ENCODE measurements at regions not wholly inside any gene's neighbourhood (a gene's known extent, or its start where the extent isn't known, plus 50 kb on each side); places are given as distances from the start of the nearest gene placed in this dataset.

DNA sequence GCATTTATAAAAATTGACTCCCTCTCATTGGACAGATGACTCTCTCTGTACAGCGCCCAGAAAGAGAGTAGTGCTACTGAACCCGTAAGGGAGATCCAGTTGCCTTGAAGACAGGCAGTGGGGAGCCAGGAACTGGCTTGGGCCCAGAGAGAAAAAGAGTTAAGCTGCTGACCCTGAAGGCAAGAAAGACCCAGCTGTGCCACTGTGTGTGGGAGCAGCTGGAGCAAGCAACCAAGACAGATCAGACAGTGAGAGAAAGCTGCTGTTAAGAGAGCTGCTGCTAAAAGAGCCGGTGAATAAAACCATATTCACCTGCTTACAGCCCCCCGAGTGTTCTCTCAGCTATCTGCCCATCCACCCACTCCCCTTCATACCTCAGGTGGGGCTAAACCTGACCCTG lies 149.7 kb upstream of the ADAMTS16 start:
- Histone ChIP-seq H3K4ac (ENCODE audit: low read depth, low read length) (no peak overlapping the region), H2AK5ac (ENCODE audit: low read length) (no peak overlapping the region), H3K56ac (ENCODE audit: low read length) (no peak overlapping the region), H2BK5ac (ENCODE audit: low read length) (no peak overlapping the region), H3K23ac (ENCODE audit: low read length) (no peak overlapping the region), H4K5ac (ENCODE audit: low read length) (no peak overlapping the region), H3K9ac (ENCODE audit: low read length) (no peak overlapping the region), H3K4me1 (ENCODE audit: control insufficient read depth, low read depth, low read length) (no peaks in the 10 kb centered on the region), H4K8ac (ENCODE audit: low read depth, low read length) (no peak overlapping the region), H3K4me2 (ENCODE audit: low read length) (no peak overlapping the region), H3K36me3 (ENCODE audit: control insufficient read depth, insufficient read depth, low read length) (no peaks in the 10 kb centered on the region), H3K18ac (ENCODE audit: low read length) (no peak overlapping the region), H3K79me2 (ENCODE audit: control insufficient read depth, insufficient read depth, low read length) (no peaks in the 10 kb centered on the region), H3K4me3 (ENCODE audit: low read length) (no peak overlapping the region), H2BK15ac (replicated peaks; ENCODE audit: low read depth) (no peak overlapping the region), H3K79me1 (ENCODE audit: low read length) (no peaks in the 10 kb centered on the region), H2BK120ac (ENCODE audit: low read depth, low read length) (no peak overlapping the region), H3K27ac (ENCODE audit: low read depth, low read length) (no peak overlapping the region), H3K27me3 (ENCODE audit: insufficient read depth, low read length, poor library complexity) (no peaks in the 10 kb centered on the region)
- WGBS (ENCODE audit: extremely low coverage, insufficient coverage, low lambda C conversion rate) = no CpG with 5 or more reads among the region's 4 CpGs
- no peak for DNase-seq

DNA sequence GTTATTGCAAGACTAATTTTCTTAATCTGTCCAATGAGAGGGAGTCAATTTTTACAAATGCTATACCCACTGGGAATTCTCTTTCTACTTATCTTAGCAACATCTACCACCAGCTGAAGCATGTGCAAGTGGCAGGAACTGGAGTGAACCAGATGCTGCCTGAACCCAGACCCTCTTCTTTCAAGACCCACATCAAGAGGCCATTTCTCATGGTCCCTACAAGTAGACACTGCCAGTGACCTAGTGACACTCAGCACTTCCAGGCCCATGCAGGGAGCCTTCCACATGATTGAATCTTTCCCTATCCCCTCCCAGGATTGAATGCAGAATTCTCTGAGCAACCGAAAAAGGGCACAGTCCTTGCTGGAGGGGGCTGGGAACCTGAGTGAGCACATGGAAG lies 148.2 kb upstream of the ADAMTS16 start:
- Histone ChIP-seq H3K36me3 (ENCODE audit: control insufficient read depth, insufficient read depth, low read length) (no peaks in the 10 kb centered on the region), H2AK5ac (ENCODE audit: low read length) (no peak overlapping the region), H3K56ac (ENCODE audit: low read length) (no peak overlapping the region), H3K27me3 (ENCODE audit: insufficient read depth, low read length, poor library complexity) (no peaks in the 10 kb centered on the region), H3K4me2 (ENCODE audit: low read length) (no peak overlapping the region), H3K4me3 (ENCODE audit: low read length) (no peak overlapping the region), H4K5ac (ENCODE audit: low read length) (no peak overlapping the region), H2BK5ac (ENCODE audit: low read length) (no peak overlapping the region), H3K4ac (ENCODE audit: low read depth, low read length) (no peak overlapping the region), H3K79me2 (ENCODE audit: control insufficient read depth, insufficient read depth, low read length) (no peaks in the 10 kb centered on the region), H3K9ac (ENCODE audit: low read length) (no peak overlapping the region), H3K79me1 (ENCODE audit: low read length) (no peaks in the 10 kb centered on the region), H2BK15ac (replicated peaks; ENCODE audit: low read depth) (no peak overlapping the region), H3K27ac (ENCODE audit: low read depth, low read length) (no peak overlapping the region), H4K8ac (ENCODE audit: low read depth, low read length) (no peak overlapping the region), H2BK120ac (ENCODE audit: low read depth, low read length) (no peak overlapping the region), H3K18ac (ENCODE audit: low read length) (no peak overlapping the region), H3K23ac (ENCODE audit: low read length) (no peak overlapping the region), H3K4me1 (ENCODE audit: control insufficient read depth, low read depth, low read length) (no peaks in the 10 kb centered on the region)
- no peak for DNase-seq
- no CpG with 5 or more reads among the region's 1 CpG for WGBS (ENCODE audit: extremely low coverage, insufficient coverage, low lambda C conversion rate)

GRCh38 chr5:4995014-4995413 lies 145.1 kb upstream of the ADAMTS16 start:
- Histone ChIP-seq H2BK5ac (ENCODE audit: low read length) (no peak overlapping the region), H3K4me3 (ENCODE audit: low read length) (no peak overlapping the region), H4K5ac (ENCODE audit: low read length) (no peak overlapping the region), H2BK15ac (replicated peaks; ENCODE audit: low read depth) (no peak overlapping the region), H3K27me3 (ENCODE audit: insufficient read depth, low read length, poor library complexity) (no peaks in the 10 kb centered on the region), H4K8ac (ENCODE audit: low read depth, low read length) (no peak overlapping the region), H3K79me2 (ENCODE audit: control insufficient read depth, insufficient read depth, low read length) (no peaks in the 10 kb centered on the region), H3K56ac (ENCODE audit: low read length) (no peak overlapping the region), H3K9ac (ENCODE audit: low read length) (no peak overlapping the region), H2AK5ac (ENCODE audit: low read length) (no peak overlapping the region), H2BK120ac (ENCODE audit: low read depth, low read length) (no peak overlapping the region), H3K18ac (ENCODE audit: low read length) (no peak overlapping the region), H3K4me1 (ENCODE audit: control insufficient read depth, low read depth, low read length) (no peaks in the 10 kb centered on the region), H3K36me3 (ENCODE audit: control insufficient read depth, insufficient read depth, low read length) (no peaks in the 10 kb centered on the region), H3K79me1 (ENCODE audit: low read length) (no peaks in the 10 kb centered on the region), H3K23ac (ENCODE audit: low read length) (no peak overlapping the region), H3K27ac (ENCODE audit: low read depth, low read length) (no peak overlapping the region), H3K4me2 (ENCODE audit: low read length) (no peak overlapping the region), H3K4ac (ENCODE audit: low read depth, low read length) (no peak overlapping the region)
- DNase-seq = no peak
- no CpG with 5 or more reads among the region's 4 CpGs for WGBS (ENCODE audit: extremely low coverage, insufficient coverage, low lambda C conversion rate)

DNA sequence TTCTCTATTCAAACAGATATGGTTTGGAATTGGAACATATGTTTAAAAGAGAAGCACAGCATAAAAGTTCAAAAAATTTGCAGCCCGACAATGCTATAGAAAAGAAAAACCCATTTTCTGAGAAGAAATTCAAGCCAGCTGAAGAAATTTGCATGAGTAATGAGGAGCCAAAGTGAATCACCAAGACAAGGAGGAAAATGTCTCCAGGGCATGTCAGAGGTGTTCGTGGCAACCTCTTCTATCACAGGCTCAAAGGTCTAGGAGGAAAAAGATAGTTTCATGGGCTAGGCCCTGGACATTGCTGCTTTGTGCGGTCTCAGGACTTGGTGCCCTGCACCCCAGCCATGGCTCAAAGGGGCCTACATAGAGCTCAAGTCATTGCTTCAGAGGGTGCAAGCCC lies 134.8 kb upstream of the ADAMTS16 start:
- DNase-seq = no peak
- H3K79me1 ChIP-seq (ENCODE audit: low read length) = no peaks in the 10 kb centered on the region
- H2BK15ac ChIP-seq (replicated peaks; ENCODE audit: low read depth) = no peak overlapping the region
- no peak overlapping the region for H3K56ac ChIP-seq (ENCODE audit: low read length)
- H3K23ac ChIP-seq (ENCODE audit: low read length) = no peak overlapping the region
- no peaks in the 10 kb centered on the region for H3K36me3 ChIP-seq (ENCODE audit: control insufficient read depth, insufficient read depth, low read length)
- no peak overlapping the region for H4K8ac ChIP-seq (ENCODE audit: low read depth, low read length)
- no peaks in the 10 kb centered on the region for H3K79me2 ChIP-seq (ENCODE audit: control insufficient read depth, insufficient read depth, low read length)
- no peak overlapping the region for H2AK5ac ChIP-seq (ENCODE audit: low read length)
- no peak overlapping the region for H2BK5ac ChIP-seq (ENCODE audit: low read length)
- no peak overlapping the region for H3K27ac ChIP-seq (ENCODE audit: low read depth, low read length)
- H4K5ac ChIP-seq (ENCODE audit: low read length) = no peak overlapping the region
- H3K18ac ChIP-seq (ENCODE audit: low read length) = no peak overlapping the region
- H3K27me3 ChIP-seq (ENCODE audit: insufficient read depth, low read length, poor library complexity) = no peaks in the 10 kb centered on the region
- no peak overlapping the region for H3K4me2 ChIP-seq (ENCODE audit: low read length)
- no peak overlapping the region for H3K4me3 ChIP-seq (ENCODE audit: low read length)
- no peak overlapping the region for H2BK120ac ChIP-seq (ENCODE audit: low read depth, low read length)
- no peak overlapping the region for H3K4ac ChIP-seq (ENCODE audit: low read depth, low read length)
- H3K4me1 ChIP-seq (ENCODE audit: control insufficient read depth, low read depth, low read length) = no peaks in the 10 kb centered on the region
- H3K9ac ChIP-seq (ENCODE audit: low read length) = no peak overlapping the region
- WGBS (ENCODE audit: extremely low coverage, insufficient coverage, low lambda C conversion rate) = no CpG with 5 or more reads among the region's 3 CpGs

DNA sequence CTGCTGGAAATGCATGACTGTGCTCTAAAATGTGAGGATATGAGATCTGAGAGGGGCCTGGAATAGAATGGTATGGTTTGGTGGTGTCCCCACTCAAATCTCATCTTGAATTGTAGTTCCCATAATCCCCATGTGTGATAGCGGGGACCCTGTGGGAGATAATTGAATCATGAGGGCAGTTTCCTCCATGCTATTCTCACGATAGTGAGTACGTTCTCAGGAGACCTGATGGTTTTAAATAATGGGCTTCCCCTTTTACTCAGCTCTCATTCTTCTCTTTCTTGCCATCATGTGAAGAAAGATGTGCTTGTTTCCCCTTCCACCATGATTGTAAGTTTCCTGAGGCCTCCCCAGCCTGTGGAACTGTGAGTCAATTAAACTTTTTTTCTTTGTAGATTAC lies 133.6 kb upstream of the ADAMTS16 start:
- no peak overlapping the region for H3K9ac ChIP-seq (ENCODE audit: low read length)
- no CpG with 5 or more reads among the region's 3 CpGs for WGBS (ENCODE audit: extremely low coverage, insufficient coverage, low lambda C conversion rate)
- H3K56ac ChIP-seq (ENCODE audit: low read length) = no peak overlapping the region
- H3K18ac ChIP-seq (ENCODE audit: low read length) = no peak overlapping the region
- H3K27me3 ChIP-seq (ENCODE audit: insufficient read depth, low read length, poor library complexity) = no peaks in the 10 kb centered on the region
- H3K36me3 ChIP-seq (ENCODE audit: control insufficient read depth, insufficient read depth, low read length) = no peaks in the 10 kb centered on the region
- no peak overlapping the region for H2AK5ac ChIP-seq (ENCODE audit: low read length)
- H3K4me2 ChIP-seq (ENCODE audit: low read length) = no peak overlapping the region
- no peaks in the 10 kb centered on the region for H3K79me2 ChIP-seq (ENCODE audit: control insufficient read depth, insufficient read depth, low read length)
- no peak overlapping the region for H4K5ac ChIP-seq (ENCODE audit: low read length)
- no peak overlapping the region for H3K23ac ChIP-seq (ENCODE audit: low read length)
- no peak for DNase-seq
- no peaks in the 10 kb centered on the region for H3K79me1 ChIP-seq (ENCODE audit: low read length)
- no peak overlapping the region for H3K27ac ChIP-seq (ENCODE audit: low read depth, low read length)
- H2BK120ac ChIP-seq (ENCODE audit: low read depth, low read length) = no peak overlapping the region
- no peak overlapping the region for H3K4ac ChIP-seq (ENCODE audit: low read depth, low read length)
- H4K8ac ChIP-seq (ENCODE audit: low read depth, low read length) = no peak overlapping the region
- H3K4me3 ChIP-seq (ENCODE audit: low read length) = no peak overlapping the region
- no peak overlapping the region for H2BK15ac ChIP-seq (replicated peaks; ENCODE audit: low read depth)
- no peak overlapping the region for H2BK5ac ChIP-seq (ENCODE audit: low read length)
- H3K4me1 ChIP-seq (ENCODE audit: control insufficient read depth, low read depth, low read length) = no peaks in the 10 kb centered on the region

DNA sequence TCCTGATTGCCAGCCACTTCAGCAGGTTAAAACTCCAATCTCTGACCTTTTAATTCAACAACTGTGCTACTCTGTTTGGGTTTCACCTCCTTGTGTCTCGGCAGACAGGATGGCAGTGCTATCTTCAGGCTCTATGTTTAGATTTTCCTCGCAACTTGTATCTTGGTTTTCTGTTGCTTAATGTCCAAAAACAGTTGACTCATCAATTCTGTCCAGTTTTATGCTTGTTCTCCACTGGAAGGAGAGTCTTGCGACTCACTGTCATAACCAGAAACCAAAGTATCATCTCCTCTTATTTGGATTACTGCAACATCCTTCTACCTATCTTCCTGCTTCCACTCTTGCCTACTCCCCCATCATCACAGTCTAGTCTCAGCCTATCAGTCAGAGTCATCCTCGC lies 130.9 kb upstream of the ADAMTS16 start:
- Histone ChIP-seq H3K27me3 (ENCODE audit: insufficient read depth, low read length, poor library complexity) (no peaks in the 10 kb centered on the region), H3K4me3 (ENCODE audit: low read length) (no peak overlapping the region), H3K4ac (ENCODE audit: low read depth, low read length) (no peak overlapping the region), H3K23ac (ENCODE audit: low read length) (no peak overlapping the region), H3K18ac (ENCODE audit: low read length) (no peak overlapping the region), H3K27ac (ENCODE audit: low read depth, low read length) (no peak overlapping the region), H4K5ac (ENCODE audit: low read length) (no peak overlapping the region), H3K36me3 (ENCODE audit: control insufficient read depth, insufficient read depth, low read length) (no peaks in the 10 kb centered on the region), H2AK5ac (ENCODE audit: low read length) (no peak overlapping the region), H3K4me1 (ENCODE audit: control insufficient read depth, low read depth, low read length) (no peaks in the 10 kb centered on the region), H3K79me2 (ENCODE audit: control insufficient read depth, insufficient read depth, low read length) (no peaks in the 10 kb centered on the region), H3K9ac (ENCODE audit: low read length) (no peak overlapping the region), H3K79me1 (ENCODE audit: low read length) (no peaks in the 10 kb centered on the region), H3K56ac (ENCODE audit: low read length) (no peak overlapping the region), H2BK15ac (replicated peaks; ENCODE audit: low read depth) (no peak overlapping the region), H3K4me2 (ENCODE audit: low read length) (no peak overlapping the region), H4K8ac (ENCODE audit: low read depth, low read length) (no peak overlapping the region), H2BK5ac (ENCODE audit: low read length) (no peak overlapping the region), H2BK120ac (ENCODE audit: low read depth, low read length) (no peak overlapping the region)
- DNase-seq = no peak
- WGBS (ENCODE audit: extremely low coverage, insufficient coverage, low lambda C conversion rate) = no CpG with 5 or more reads among the region's 4 CpGs
